T1000 (cell line): ENCODE measurements at regions not wholly inside any gene's neighbourhood (a gene's known extent, or its start where the extent isn't known, plus 50 kb on each side); places are given as distances from the start of the nearest gene placed in this dataset.
"Not testable (repeated sequence)": the region's sequence is repeated elsewhere in the genome, so short reads cannot be mapped to it uniquely, and the experiment has no call there.

ENCODE experiments used
- DNase-seq: peaks from one replicate; lab custom pipeline; 2025; ENCODE audit warnings: mixed read lengths; lab: John Stamatoyannopoulos, UW

DNA sequence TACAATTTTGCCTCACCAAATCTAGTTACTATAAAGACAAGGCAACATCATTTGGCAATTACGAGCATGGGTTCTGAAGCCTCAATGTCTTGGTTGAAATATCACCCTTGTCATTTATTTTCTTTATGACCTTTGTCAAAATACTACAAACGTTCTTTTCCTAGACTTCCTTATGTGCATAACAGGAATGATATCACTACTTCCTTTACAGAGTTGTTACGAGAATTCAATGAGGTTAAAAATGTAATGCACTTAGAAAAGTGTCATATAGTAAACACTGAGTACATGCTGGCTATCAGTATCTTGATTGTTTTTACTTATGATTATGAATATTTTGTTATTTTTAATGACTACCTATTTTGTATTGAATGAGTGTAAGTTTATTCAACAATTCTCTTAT lies 640.9 kb upstream of the CCNG1 start:
- no peak for DNase-seq

DNA sequence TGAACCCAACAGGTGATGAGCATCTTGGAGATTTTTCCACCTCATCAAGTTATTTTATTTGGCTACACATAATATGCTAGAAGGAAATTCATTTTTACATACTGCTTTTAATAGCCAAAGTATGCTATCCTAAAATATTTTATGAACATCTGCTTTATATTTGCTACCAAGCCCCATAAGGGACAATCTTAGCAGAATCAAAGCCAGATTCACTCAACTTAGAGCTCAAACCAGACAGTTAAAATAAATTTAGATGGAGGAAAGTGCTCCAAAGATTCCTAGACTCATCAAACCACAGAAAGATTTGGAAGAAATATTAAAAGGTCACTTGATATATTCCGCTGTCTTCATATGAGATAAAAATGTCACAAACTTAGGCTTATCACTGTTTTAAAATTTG lies 637.1 kb upstream of the CCNG1 start:
- DNase-seq, result no peak

- DNase-seq, result no peak
Observed at GRCh38 chr5:162801235-162801634, 636.2 kb upstream of the CCNG1 start.

DNA sequence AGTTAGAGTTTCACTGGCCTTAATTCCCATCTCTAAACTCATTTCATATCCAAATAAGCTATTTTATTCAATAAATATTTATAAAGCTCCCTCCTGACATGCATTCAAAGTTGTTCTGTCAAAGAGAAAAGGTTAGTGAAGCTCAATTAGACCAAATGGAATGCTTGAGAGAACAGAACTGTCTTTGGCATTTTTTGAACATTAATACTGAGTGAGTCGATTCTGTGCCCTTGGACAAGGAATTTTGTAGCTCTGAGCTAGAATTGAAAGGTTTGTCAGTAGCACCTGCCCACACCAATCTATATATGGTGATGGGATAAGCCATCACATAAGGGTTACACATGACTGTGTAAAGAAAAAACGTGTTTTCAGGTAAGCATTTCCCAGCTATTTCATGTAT lies 631.2 kb upstream of the CCNG1 start:
- no peak for DNase-seq

DNA sequence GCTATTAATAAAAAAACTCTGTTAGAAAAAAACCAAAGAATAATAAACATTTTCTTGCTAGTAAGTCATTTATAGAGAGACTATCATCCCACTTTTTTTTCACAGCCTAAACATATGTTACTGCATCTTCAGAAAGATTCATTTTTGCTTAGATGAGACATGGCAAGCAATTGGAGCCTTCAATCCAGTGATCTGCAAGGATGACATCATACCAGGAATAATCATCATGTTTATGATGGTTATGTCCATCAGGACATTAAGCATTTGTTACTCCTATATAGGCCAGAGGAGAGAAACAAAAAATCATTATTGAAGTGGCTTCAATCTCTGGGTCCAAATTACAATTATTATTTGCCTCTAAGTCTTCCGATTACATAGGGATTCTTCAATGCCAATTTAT lies 626.3 kb upstream of the CCNG1 start:
- no peak for DNase-seq

- no peak for DNase-seq
Observed at GRCh38 chr5:162816816-162817215, 620.6 kb upstream of the CCNG1 start.

DNA sequence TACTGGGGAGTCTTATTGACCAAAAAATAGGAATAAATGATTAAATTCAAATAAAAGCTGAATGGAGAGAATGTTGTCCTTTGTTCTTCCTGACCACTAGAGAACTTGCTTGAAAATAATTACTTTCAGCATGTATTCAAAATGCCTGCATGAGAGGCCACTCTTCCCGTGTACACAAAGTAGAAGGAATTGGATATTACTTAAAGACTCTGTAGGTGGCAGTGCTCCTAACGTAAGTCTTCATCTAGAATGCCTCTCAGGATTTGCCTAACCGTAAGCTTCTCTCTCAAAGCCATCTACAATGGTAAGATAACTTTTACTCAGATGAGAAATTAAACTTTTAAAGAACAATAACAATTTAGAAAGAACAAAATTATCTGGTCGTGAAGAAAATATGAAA lies 620.0 kb upstream of the CCNG1 start:
- no peak for DNase-seq

GRCh38 chr5:162821664-162822063 lies 615.7 kb upstream of the CCNG1 start:
- DNase-seq, result not testable (repeated sequence)

GRCh38 chr5:162824360-162824759 lies 613.0 kb upstream of the CCNG1 start:
- no peak for DNase-seq

- DNase-seq, result no peak
Observed at GRCh38 chr5:162837155-162837554, 600.2 kb upstream of the CCNG1 start.

DNA sequence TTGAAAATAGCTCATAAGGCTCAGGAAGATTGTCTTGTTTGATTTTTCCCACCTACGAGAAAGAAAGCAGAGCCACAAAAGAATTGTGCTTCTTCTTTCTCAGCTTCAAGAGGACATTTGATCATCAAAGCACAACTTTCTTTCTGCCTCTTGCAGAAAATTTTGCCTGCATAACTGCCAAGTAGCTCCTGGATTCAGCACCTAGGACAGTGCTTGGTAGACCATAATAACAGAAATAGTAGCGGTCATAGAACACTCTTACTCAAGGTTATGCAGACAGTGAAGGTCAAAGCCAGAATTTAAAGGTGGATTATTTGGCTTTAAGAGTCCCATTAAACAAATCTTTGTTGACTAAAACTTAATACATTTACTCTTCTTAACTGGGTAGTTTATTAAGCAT lies 594.7 kb upstream of the CCNG1 start:
- no peak for DNase-seq

GRCh38 chr5:162852134-162852533 lies 585.3 kb upstream of the CCNG1 start:
- no peak for DNase-seq

DNA sequence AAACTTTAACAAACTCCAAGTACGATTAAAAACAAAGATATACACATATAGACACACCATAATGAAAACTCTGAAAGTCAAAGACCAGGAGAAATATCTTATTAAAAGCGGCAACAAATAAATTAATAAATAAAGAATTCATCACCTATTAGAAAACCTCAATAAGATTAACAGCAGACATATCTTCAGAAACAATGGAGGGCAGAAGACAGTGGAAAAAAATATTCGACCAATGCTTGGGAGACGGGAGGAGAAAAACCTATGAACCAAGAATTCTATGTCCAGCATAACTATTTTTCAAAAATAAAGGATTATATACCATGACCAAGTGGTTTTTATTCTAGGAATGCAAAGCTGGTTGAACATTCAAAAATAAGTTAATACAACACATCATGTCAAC lies 578.6 kb upstream of the CCNG1 start:
- no peak for DNase-seq

- DNase-seq, result no peak
Observed at GRCh38 chr5:162870966-162871365, 566.4 kb upstream of the CCNG1 start.

GRCh38 chr5:162882629-162883028 lies 554.8 kb upstream of the CCNG1 start:
- DNase-seq, result no peak

DNA sequence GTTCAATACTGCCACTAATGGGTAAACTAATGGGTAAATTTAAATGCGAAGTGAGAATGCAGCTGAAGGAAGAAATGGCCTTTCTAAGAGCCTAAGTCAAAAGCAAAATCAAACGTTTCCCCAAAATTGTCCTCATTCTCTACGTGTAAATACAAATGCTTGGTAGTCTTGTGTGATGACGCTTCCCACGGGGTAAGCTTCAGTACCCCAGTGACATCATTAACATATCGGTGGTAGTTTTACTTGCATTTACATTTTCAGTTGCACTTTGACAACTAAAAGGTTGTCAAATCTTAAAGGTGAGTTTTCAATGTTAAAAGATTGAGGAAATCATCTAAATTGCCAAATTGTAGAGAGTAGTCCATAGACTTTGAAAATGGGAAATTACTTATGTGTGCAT lies 550.7 kb upstream of the CCNG1 start:
- no peak for DNase-seq

- DNase-seq, result no peak
Observed at GRCh38 chr5:162888268-162888667, 549.1 kb upstream of the CCNG1 start.

DNA sequence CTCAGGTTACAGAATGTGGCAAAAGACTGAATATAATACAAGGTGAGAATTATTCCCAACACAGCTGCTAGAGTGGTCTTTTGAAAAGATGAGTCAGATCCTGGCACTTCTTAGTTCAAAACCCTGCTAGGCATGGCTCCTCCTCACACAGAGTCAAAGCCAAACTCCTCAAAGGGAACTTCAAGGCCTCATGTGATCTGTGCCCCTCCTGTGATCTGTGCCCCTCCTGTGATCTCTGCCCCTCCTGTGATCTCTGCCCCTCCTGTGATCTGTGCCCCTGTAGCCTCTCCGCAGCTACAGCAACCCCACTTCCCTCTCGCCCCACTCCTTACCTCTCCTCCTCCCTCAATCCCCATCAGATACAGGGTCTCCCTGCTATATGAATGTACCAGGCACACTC lies 525.5 kb upstream of the CCNG1 start:
- no peak for DNase-seq

- no peak for DNase-seq
Observed at GRCh38 chr5:162916368-162916767, 521.0 kb upstream of the CCNG1 start.

GRCh38 chr5:162929104-162929503 lies 508.3 kb upstream of the CCNG1 start:
- DNase-seq, result no peak

DNA sequence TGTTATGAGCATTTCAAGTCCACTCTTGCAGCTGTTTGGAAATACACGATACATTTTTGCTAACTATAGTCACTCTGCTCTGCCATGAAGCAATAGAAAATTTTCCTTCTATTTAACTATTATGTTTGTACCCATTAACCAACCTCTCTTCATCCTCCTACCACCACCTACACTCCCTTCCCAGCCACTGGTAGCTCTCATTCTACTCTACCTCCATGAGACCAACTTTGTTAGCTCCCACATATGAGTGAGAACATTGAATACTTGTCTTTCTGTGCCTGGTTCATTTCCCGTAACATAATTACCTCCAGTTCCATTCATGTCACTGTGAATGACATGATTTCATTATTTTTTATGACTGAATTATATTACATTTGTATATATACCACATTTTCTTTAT lies 505.9 kb upstream of the CCNG1 start:
- DNase-seq, result no peak

- DNase-seq, result no peak
Observed at GRCh38 chr5:162939991-162940390, 497.4 kb upstream of the CCNG1 start.

DNA sequence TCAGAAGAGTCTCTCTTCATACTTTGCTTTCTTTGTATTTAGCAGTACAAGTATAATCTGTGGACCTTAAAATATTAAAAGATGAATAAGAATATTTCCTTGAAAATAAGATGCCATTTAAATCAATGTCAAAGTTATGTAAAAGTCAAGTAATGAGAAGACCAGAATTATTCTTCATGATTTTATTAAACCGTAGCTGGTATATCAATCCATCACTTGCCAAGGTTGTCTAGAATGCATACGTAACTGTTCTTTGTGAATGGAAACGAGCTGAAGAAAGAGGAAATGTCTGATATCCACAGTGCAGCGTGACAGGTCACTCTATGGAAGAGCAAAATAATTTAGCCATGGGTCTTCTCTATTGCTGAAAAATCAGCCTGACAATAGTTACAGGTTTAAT lies 488.7 kb upstream of the CCNG1 start:
- DNase-seq, result no peak

DNA sequence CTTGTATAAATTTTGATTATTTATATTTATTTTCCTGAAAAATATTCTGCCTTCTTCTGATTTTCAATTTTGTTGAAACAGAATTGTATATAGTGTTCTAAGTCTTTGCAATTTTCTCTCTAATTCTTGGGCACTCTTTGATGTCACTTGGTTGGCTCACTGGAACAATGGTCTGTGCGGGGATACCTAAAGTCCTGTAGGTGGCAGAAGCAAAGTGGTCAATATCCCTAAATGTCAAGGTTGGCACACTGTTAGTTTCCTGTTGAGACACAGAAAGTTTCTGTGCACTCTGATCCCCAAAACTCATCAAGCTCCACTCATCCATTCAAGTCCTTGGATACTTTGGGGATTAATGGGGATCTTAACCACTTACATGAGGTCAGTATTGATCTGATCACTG lies 480.8 kb upstream of the CCNG1 start:
- no peak for DNase-seq

DNA sequence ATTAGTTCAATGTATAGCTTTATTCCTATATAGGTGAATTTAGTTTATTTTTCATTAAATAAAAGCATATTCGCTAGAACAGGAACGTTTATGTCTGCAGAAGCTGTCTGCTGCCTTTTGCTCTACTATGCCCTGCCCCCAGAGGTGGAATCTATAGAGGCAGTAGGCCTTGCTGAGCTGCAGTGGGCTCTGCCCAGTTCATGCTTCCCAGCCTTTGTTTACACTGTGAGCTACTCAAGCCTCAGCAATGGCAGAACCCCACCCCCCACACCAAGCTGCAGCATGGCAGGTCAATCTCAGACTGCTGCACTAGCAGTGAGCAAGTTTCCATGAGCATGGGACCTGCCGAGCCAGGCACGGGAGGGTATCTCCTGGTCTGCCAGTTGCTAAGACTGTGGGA lies 473.3 kb upstream of the CCNG1 start:
- not testable (repeated sequence) for DNase-seq
